Stimulated activated CD8-positive, alpha-beta memory T cell treated with anti-CD3 and anti-CD28 coated beads, Interleukin-4, amount 100 ng/mL, for 48 hours (primary cell): ENCODE measurements at regions not wholly inside any gene's neighbourhood (a gene's known extent, or its start where the extent isn't known, plus 50 kb on each side); places are given as distances from the start of the nearest gene placed in this dataset.
"Not testable (repeated sequence)": the region's sequence is repeated elsewhere in the genome, so short reads cannot be mapped to it uniquely, and the experiment has no call there.

Experiments used
- DNase-seq: peaks from one replicate; pipeline ENCODE4 v3.0.0-alpha.2; 2020

DNA sequence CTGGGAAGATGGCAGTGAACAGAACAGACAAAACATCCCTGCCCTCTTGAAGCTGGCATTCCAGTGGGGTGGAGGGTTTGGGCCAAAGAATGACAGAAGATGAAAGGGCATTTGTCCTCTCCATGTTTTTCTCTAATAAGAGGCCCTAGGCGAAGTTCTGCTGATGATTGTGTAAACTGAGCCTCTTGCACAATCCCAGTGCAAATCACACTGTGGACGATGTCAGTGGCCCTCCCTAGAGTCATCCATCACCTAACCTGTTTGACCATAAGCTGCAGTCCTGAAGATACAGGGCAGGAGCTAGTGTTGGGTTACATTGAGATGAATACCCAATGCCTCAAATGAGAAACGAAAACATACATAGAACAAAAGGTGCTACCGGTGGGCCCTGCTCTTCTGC is 622.4 kb upstream of the TBX3 start:
- DNase-seq = no peak

GRCh38 chr12:115305867-115306266 is 621.9 kb upstream of the TBX3 start:
- no peak for DNase-seq

- no peak for DNase-seq
Measured at GRCh38 chr12:115305275-115305674, 621.3 kb upstream of the TBX3 start.

- no peak for DNase-seq
Measured at GRCh38 chr12:115303723-115304309, 619.8 kb upstream of the TBX3 start.

DNA sequence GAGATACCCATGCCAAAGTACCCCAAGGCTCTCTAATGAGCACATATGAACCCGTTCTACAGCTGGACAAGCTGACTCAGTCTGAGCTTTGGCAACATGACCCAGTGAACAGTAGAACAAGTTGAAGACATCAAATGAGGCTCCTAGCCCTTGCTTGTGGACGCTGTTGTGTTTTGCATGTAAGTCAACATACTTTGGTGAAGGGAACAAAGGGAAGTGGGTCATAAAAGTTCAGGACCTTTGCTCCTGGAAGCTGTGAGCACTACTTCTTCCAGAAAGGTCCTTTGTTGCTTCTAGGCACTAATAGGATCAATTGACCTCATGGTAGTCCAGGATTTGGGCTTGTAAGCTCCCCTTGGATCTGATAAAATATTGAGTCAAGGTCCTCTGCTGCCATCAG is 613.5 kb upstream of the TBX3 start:
- no peak for DNase-seq

- DNase-seq = no peak
Measured at GRCh38 chr12:115296613-115297198, 612.7 kb upstream of the TBX3 start.

DNA sequence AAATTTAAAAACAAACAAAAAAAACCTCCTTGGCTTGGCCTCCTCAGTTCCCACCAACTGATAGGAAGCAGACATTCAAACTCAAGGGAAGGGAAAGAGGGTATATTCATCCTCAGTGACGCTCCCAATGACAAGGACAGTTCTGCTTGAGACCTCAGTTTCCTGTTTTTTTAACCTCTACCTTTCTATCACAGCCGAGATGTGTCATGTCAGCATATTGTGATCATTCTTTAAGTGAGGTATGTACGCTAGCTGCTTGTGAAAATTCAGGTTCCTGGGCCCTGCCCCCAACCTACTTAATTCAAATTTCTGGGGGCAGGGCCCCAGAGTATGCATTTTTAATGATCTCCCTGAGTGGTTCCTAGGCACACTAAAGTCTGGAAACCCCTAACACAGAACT is 611.9 kb upstream of the TBX3 start:
- DNase-seq = no peak

GRCh38 chr12:115294453-115295133 is 610.6 kb upstream of the TBX3 start:
- DNase-seq = no peak

DNA sequence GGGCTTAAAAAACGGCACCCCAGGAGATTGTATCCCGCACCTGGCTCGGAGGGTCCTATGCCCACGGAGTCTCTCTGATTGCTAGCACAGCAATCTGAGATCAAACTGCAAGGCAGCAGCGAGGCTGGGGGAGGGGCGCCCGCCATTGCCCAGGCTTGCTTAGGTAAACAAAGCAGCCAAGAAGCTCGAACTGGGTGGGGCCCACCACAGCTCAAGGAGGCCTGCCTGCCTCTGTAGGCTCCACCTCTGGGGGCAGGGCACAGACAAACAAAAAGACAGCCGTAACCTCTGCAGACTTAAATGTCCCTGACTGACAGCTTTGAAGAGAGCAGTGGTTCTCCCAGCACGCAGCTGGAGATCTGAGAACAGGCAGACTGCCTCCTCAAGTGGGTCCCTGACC is 601.5 kb upstream of the TBX3 start:
- not testable (repeated sequence) for DNase-seq

DNA sequence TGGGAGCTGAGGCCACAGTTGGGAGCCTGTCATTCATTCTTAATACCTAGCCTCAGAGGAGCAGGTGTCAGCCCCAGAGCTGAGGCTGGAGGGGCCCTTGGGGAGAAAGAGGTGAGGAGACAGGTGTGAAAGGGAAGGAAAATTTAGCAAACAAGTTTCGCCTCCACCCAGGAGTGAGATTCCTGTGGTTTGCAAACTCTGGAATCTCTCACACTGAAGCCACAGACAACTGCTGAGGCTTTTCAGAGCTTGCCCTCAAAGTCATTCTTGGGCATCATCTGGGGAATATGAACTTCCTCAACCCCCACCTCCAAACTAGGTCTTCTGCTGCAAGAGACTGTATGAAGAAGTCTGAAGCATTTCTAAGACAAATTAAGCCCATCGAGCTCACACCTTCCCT is 589.5 kb upstream of the TBX3 start:
- DNase-seq = no peak

- DNase-seq = no peak
Measured at GRCh38 chr12:115268451-115268850, 584.5 kb upstream of the TBX3 start.

DNA sequence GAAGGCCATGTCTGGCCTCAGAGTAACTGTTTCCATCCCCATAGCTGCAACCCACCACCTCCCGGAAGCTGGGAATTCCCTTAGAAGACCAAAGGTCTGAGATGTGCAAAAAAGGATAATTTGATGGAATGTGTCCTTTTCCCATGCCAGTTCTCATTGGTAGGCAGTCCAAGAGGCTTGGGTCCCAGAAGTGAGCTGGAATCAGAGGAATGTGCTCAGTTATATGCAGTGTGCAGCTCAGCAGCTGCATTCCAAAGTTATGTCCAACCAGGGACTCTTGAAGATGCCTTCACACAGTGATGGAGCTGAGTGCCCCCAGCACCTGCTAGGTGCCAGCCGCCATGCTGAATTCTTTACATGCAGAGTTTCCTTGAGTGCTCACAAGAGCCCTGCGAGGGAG is 583.9 kb upstream of the TBX3 start:
- DNase-seq = no peak

DNA sequence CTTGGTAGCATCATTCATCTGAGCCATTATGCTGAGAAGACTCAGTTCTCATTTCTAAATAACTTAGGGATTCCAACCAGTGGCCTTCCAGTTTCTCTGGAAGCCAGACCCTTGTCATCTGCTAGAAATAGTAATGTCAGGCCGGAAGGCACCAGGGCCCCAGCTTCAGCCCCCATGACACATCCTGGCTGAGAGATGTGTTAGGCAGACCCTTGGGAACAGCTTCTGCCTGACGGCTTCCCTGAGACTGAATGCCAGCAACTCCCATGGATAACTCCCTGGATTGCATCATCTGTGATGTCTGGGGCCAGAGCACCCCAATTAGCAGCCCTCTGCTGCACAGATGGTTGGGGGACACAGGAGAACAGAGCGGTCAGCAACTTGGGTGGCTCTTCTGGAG is 583.5 kb upstream of the TBX3 start:
- no peak for DNase-seq

DNA sequence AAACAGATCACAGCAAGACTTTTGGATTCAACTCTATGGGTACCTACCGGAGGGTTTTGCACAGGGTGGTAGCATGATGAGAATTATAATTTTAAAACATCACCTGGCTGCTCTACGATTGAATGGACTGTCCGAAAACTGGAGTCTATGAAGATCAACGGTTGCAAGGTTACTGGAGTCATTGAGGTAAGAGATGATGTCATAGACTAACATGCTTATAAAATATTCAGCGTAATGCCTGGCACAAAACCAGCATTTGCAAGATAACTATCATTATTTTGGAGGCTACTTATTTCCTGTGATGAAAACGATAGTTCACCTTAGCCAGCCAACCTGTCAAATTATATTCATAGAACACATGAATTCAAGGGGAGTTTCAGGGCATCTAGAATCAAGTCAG is 580.6 kb upstream of the TBX3 start:
- DNase-seq = no peak

DNA sequence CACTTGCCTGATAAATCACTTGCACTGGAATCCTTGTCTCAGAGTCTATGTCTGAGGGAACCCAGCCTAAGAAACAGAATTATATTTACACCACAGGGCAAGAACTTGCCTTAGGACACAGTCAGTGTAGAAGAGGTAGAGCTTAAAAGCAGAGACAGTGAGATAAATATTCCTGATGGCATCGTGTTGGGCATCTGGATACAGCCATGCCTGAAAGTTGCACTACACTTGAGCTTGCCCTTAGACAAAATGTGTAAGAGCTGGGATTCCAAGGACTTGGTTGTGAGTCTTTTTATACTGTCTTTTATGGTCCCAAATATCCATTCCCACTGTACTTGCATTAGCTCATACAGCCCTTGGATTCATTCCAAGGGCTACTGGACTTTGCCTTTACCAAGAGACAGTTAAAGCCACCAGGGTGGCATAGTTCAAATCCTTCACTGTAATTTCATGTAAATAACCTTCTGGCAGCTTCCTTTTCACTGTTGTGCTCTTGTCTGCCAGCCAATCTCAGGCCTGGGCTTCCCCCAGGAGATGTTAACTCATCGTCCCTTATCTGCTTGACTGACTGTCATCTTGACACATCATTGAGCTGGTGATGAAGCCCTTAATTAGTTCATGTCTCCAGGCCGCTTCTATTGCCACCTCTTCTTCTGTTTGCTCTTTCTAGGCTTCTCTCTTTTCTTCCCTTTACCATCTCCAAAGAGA is 577.9 kb upstream of the TBX3 start:
- no peak for DNase-seq

DNA sequence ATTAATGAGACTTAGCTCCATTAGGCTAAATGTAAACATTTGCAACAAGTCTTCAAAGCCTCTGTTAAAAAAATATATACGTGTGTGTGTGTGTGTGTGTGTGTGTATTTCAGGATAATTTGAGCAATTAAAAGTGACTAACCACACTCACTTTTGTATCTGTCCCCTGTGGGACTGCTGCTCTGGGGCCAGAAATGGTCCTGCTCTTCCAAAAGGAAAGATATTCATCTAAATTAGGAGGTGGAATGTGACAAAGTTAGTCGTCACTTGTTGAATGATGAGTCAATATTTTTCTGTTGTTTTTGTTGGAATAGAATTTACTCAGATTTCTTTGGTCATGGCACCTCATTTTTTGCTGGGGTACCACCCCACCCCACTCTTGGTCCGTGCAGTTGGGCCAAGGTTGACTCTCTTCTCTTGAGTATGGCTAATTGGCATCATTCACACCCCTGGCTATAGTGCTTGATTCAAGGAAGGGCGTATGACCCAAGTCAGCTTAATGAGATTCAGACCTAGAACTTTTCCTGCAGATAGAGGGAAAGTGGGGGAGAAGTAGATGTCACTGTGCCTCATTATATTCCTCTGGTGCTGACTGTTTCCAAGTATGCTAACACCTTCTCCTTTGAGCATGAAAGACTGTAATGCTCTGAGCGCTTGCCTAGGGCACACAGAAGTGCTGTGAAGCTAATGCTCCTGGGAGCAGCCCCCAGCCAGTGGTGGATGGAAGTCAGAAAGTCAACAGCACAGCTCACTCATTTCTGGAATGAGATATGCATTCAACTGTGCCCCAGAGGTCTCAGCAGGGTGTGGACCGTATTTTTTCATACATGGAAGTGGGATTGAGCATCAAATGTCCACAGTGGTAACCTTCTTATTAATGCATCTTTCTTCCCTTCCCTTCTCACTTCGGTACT is 577.0 kb upstream of the TBX3 start:
- DNase-seq = no peak

GRCh38 chr12:115259968-115260747 is 576.2 kb upstream of the TBX3 start:
- no peak for DNase-seq

- DNase-seq = no peak
Measured at GRCh38 chr12:115257791-115258190, 573.8 kb upstream of the TBX3 start.

DNA sequence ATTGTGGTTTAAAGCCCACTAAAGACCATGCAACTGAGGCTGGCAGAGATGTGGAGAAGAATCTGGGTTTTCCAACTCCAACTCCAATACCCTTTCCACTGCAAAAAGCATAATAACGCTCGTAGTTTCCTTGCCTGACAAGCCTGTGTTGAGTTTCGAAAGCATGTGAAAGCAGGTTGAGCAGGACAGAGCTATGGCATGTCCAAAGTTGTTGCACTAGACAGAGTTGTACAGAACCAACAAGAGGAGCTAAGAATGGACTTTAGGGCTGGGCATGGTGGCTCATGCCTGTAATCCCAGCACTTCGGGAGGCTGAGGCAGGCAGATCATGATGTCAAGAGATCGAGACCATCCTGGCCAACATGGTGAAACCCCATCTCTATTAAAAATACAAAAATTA is 572.0 kb upstream of the TBX3 start:
- no peak for DNase-seq

- DNase-seq = no peak
Measured at GRCh38 chr12:115255257-115255656, 571.3 kb upstream of the TBX3 start.

DNA sequence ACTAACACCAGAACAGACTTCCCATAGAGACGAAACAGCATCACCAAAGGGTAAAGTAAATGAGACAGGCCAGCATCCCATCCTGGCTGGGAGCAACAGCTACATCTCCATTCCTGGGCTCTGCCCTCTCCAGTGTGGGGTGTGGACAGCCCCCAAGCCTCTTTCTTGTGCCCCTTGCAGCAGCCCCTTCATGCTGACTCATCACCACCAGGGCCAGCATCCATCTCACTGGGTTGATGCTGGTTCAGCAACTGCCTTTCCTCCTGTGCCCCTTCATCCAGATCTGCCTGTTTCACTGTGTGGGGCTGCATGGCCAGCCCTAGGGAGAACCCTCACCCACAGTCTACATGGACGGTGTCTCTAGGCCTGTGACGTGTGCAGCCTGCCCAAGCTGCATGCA is 569.1 kb upstream of the TBX3 start:
- no peak for DNase-seq

- DNase-seq = no peak
Measured at GRCh38 chr12:115251727-115252126, 567.8 kb upstream of the TBX3 start.
